Tibial nerve (tissue), 3 donors: ENCODE measurements at regions not wholly inside any gene's neighbourhood (a gene's known extent, or its start where the extent isn't known, plus 50 kb on each side); places are given as distances from the start of the nearest gene placed in this dataset.

Experiments used
- CTCF ChIP-seq, 5 experiments: fragments of 200-600 bp in 3 of 5; fragments of 450-650 bp in 2 of 5; sonication (generic) in 3 of 5; IDR thresholded peaks; one replicate each; pipeline ENCODE4 v1.5.1; 2016 to 2019; ENCODE audit warnings: antibody characterized with exemption in 5 of 5, mild to moderate bottlenecking in 3 of 5, moderate library complexity in 2 of 5
- POLR2A ChIP-seq, 2 donors: fragments of 450-650 bp; IDR thresholded peaks; one replicate each; pipeline ENCODE4 v1.6.1; 2017; ENCODE audit warnings: antibody characterized with exemption in 2 of 2, mild to moderate bottlenecking in 2 of 2, moderate library complexity in 2 of 2

- no peak for TF ChIP-seq CTCF (IDR thresholded peaks at IDR 0.05)
- TF ChIP-seq POLR2A (IDR thresholded peaks at IDR 0.05): no peak
Measured at GRCh38 chr5:167608390-167609272, 682.8 kb upstream of the WWC1 start.
